B cell (primary cell): ENCODE measurements at regions not wholly inside any gene's neighbourhood (a gene's known extent, or its start where the extent isn't known, plus 50 kb on each side); places are given as distances from the start of the nearest gene placed in this dataset.
A peak's percentile ranks its signal among the peaks of the same experiment; 100 is the strongest.

Source experiments
- ATAC-seq: fragments of 200-7000 bp; cut with Tn5 transposase; one replicate; pipeline ENCODE4 v1.10.0; 2021; ENCODE audit warnings: low read depth, mild to moderate bottlenecking, moderate number of reproducible peaks, moderate library complexity
- CTCF ChIA-PET: fragments of 350-600 bp; sonication (Branson Sonifier 250); formaldehyde crosslinking; loops from one replicate; lab custom pipeline; 2021; ENCODE audit warnings: antibody characterized with exemption, inconsistent platforms; lab: Charles Lee
- POLR2A ChIA-PET: fragments of 350-600 bp; sonication (Branson Sonifier 250); formaldehyde crosslinking; loops from one replicate; lab custom pipeline; 2021; ENCODE audit warnings: antibody characterized with exemption; lab: Charles Lee
- DNase-seq: peaks from one replicate; pipeline ENCODE4 v3.0.0; 2013
- H2AFZ ChIP-seq: 2 replicates; pipeline ENCODE4 v1.6.1; 2012; ENCODE audit warnings: mild to moderate bottlenecking, low read depth, low read length; ENCODE audit not compliant: insufficient read depth, poor library complexity, severe bottlenecking
- H3K27ac ChIP-seq, 2 donors: 1 replicate in 1 of 2; 2 replicates in 1 of 2; pipeline ENCODE4 v1.5.1; 2012 to 2013; ENCODE audit warnings: low read length in 2 of 2, mild to moderate bottlenecking in 2 of 2, moderate library complexity in 1 of 2
- H3K27me3 ChIP-seq, 4 experiments: fragments of 200-600 bp in 1 of 4; sonication (generic) in 1 of 4; replicated peaks in 1 of 4; 1 replicate in 2 of 4; 2 replicates in 2 of 4; pipeline versions ENCODE4 v1.6.1 to v1.7.0; 2013 to 2016; ENCODE audit warnings: low read length in 3 of 4, mild to moderate bottlenecking in 2 of 4, mixed read lengths in 1 of 4, moderate library complexity in 1 of 4; ENCODE audit not compliant: insufficient read depth in 4 of 4, control insufficient read depth in 3 of 4; ENCODE audit errors: control extremely low read depth in 1 of 4
- H3K36me3 ChIP-seq, 2 experiments: replicated peaks in 1 of 2; 1 replicate in 1 of 2; 2 replicates in 1 of 2; pipeline versions ENCODE4 v1.6.1 to v1.7.1; 2013; ENCODE audit warnings: low read length in 1 of 2; ENCODE audit not compliant: insufficient read depth in 2 of 2, control insufficient read depth in 1 of 2; ENCODE audit errors: control extremely low read depth in 1 of 2, extremely low read depth in 1 of 2
- H3K4me1 ChIP-seq, 2 donors: fragments of 200-600 bp in 1 of 2; sonication (generic) in 1 of 2; 1 replicate in 1 of 2; 2 replicates in 1 of 2; pipeline versions ENCODE4 v1.5.1 to v1.6.1; 2013 to 2017; ENCODE audit warnings: low read length in 2 of 2; ENCODE audit not compliant: control insufficient read depth in 2 of 2, insufficient read depth in 2 of 2
- H3K4me2 ChIP-seq: replicated peaks from 2 replicates; pipeline ENCODE3; 2012; ENCODE audit warnings: mild to moderate bottlenecking, low read depth, low read length; ENCODE audit not compliant: poor library complexity, severe bottlenecking
- H3K4me3 ChIP-seq, 5 experiments: fragments of 200-600 bp in 1 of 5; sonication (generic) in 1 of 5; 1 replicate in 3 of 5; 2 replicates in 2 of 5; pipeline versions ENCODE4 v1.5.1 to v1.7.0; 2011 to 2016; ENCODE audit warnings: low read length in 4 of 5, mild to moderate bottlenecking in 4 of 5, low read depth in 2 of 5, control low read depth in 1 of 5, moderate library complexity in 1 of 5; ENCODE audit not compliant: insufficient read depth in 1 of 5; ENCODE audit errors: control extremely low read depth in 1 of 5, extremely low read depth in 1 of 5
- H3K79me2 ChIP-seq: fragments of 200-600 bp; sonication (generic); one replicate; pipeline ENCODE4 v1.6.0; 2016; ENCODE audit warnings: low read length; ENCODE audit not compliant: control insufficient read depth, insufficient read depth
- H3K9ac ChIP-seq: fragments of 200-600 bp; sonication (generic); 2 replicates; pipeline ENCODE4 v1.6.1; 2017; ENCODE audit warnings: mild to moderate bottlenecking, low read length, moderate library complexity
- H3K9me3 ChIP-seq, 3 donors: one replicate each; pipeline versions ENCODE4 v1.6.1 to v1.7.1; 2013; ENCODE audit warnings: low read length in 2 of 3; ENCODE audit not compliant: control insufficient read depth in 2 of 3, insufficient read depth in 1 of 3; ENCODE audit errors: control extremely low read depth in 1 of 3
- H4K20me1 ChIP-seq: 2 replicates; pipeline ENCODE4 v1.6.0; 2012; ENCODE audit warnings: mild to moderate bottlenecking, low read length; ENCODE audit not compliant: insufficient read depth, control insufficient read depth, poor library complexity, severe bottlenecking
- H3K27ac Mint-ChIP-seq: one replicate; pipeline ENCODE4 v1.8.0; 2021; ENCODE audit warnings: mixed read lengths
- H3K27me3 Mint-ChIP-seq: one replicate; pipeline ENCODE4 v1.8.0; 2021; ENCODE audit warnings: mixed read lengths
- H3K4me1 Mint-ChIP-seq: one replicate; pipeline ENCODE4 v1.8.0; 2021; ENCODE audit warnings: mixed read lengths
- H3K4me3 Mint-ChIP-seq: one replicate; pipeline ENCODE4 v1.8.0; 2021; ENCODE audit warnings: mixed read lengths
- H3K9me3 Mint-ChIP-seq: one replicate; pipeline ENCODE4 v1.8.0; 2022; ENCODE audit warnings: mixed read lengths; ENCODE audit not compliant: insufficient read depth
- EZH2 ChIP-seq: IDR thresholded peaks from 2 replicates; pipeline ENCODE4 v1.6.1; 2012; ENCODE audit warnings: borderline replicate concordance, low read depth, mild to moderate bottlenecking, moderate library complexity, low read length; ENCODE audit not compliant: insufficient read depth, poor library complexity, severe bottlenecking
- WGBS: methylation state at CpG from one replicate; pipeline ENCODE4 v1.1.5; 2013; ENCODE audit warnings: missing lambda C conversion rate; ENCODE audit not compliant: insufficient coverage; 5-methylcytosine and 5-hydroxymethylcytosine counted together
- intact Hi-C: fragments of 100-400 bp; cut with micrococcal nuclease; formaldehyde crosslinking; loops from one replicate; pipeline ENCODE4 v1.10.0; 2022
- TF ChIP-seq, protein P1 (sequence below): fragments of 200-600 bp; IDR thresholded peaks from one replicate; pipeline ENCODE4 v1.8.0; 2022; ENCODE audit warnings: antibody characterized with exemption, mild to moderate bottlenecking

DNA sequence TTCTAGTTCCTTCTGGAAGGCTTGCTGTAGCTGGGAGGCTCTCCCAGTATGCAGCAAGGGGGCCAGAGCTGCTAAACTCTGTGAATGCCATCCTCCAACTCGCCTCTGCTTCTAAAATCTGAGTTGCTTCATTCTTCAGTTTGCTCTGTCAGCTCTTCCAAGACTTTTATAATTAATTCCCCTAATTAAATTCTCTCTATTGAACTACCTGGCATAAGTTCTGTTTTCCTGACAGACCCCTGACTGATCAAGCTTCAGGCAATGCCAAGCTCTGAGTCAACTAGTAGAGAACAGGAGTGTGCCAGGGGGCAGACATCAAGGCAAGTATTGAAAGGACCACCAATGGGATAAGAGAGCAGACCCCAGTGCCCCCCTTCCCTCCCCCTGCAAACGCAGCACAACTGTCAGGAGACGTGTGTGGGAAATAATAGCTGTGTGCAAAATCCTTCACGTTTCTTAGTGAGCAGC is 109.3 kb upstream of the TAB2 start:
- DNase-seq (no peak), ATAC-seq (no peak)
- Mint-ChIP-seq H3K27ac (no peak overlapping the region), H3K4me1 (peaks cover 20% of the 10 kb centered on the region), H3K9me3 (no peaks in the 10 kb centered on the region), H3K27me3 (no peaks in the 10 kb centered on the region), H3K4me3 (no peak overlapping the region)
- Histone ChIP-seq H4K20me1 (no peaks in the 10 kb centered on the region), H3K4me2 (no peak overlapping the region), H3K4me1 (peaks cover 25 to 28% of the 10 kb centered on the region in 2 donors), H3K4me3 (no peak overlapping the region), H3K27me3 (no peaks in the 10 kb centered on the region), H3K9ac (no peak overlapping the region), H2AFZ (no peak overlapping the region), H3K9me3 (no peaks in the 10 kb centered on the region), H3K79me2 (no peaks in the 10 kb centered on the region), H3K36me3 (no peaks in the 10 kb centered on the region), H3K27ac (no peak overlapping the region)
- ChIA-PET CTCF (interaction anchor here (1.2 kb wide), 1 partner anchor 18 kb away, joined by 3 read pairs; no protein-coding TSS in a partner anchor), POLR2A (no interaction called here)
- 92% methylated on average over 1 of the region's 4 CpGs for WGBS
- intact Hi-C loops: no loop called here
- TF ChIP-seq, protein P1, sequence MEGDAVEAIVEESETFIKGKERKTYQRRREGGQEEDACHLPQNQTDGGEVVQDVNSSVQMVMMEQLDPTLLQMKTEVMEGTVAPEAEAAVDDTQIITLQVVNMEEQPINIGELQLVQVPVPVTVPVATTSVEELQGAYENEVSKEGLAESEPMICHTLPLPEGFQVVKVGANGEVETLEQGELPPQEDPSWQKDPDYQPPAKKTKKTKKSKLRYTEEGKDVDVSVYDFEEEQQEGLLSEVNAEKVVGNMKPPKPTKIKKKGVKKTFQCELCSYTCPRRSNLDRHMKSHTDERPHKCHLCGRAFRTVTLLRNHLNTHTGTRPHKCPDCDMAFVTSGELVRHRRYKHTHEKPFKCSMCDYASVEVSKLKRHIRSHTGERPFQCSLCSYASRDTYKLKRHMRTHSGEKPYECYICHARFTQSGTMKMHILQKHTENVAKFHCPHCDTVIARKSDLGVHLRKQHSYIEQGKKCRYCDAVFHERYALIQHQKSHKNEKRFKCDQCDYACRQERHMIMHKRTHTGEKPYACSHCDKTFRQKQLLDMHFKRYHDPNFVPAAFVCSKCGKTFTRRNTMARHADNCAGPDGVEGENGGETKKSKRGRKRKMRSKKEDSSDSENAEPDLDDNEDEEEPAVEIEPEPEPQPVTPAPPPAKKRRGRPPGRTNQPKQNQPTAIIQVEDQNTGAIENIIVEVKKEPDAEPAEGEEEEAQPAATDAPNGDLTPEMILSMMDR: no peak
- TF ChIP-seq EZH2: no peak

- H3K4me2 ChIP-seq: peak overlapping the region; percentile 49
- no peaks in the 10 kb centered on the region for H3K27me3 Mint-ChIP-seq
- TF ChIP-seq, protein P1: no peak
- no peak for TF ChIP-seq EZH2
- no peaks in the 10 kb centered on the region for H3K9me3 Mint-ChIP-seq
- ATAC-seq (no peak), DNase-seq (no peak)
- H3K4me1 Mint-ChIP-seq: peaks cover 20% of the 10 kb centered on the region
- intact Hi-C loops: loop anchor here (5.0 kb wide), 1 partner anchor 37 kb away; no protein-coding TSS in a partner anchor
- H3K27me3 ChIP-seq: no peaks in the 10 kb centered on the region
- ChIA-PET CTCF (interaction anchor here (0.7 kb wide), 1 partner anchor 68 kb away, joined by 4 read pairs; no protein-coding TSS in a partner anchor), POLR2A (no interaction called here)
- H3K4me3 Mint-ChIP-seq: no peak overlapping the region
- peak overlapping the region; percentile 90 for H3K27ac Mint-ChIP-seq
- H2AFZ ChIP-seq: peak overlapping the region; percentile 57
- H3K9ac ChIP-seq: no peak overlapping the region
- WGBS: 50% methylated on average over 1 of the region's 2 CpGs
- H3K79me2 ChIP-seq: no peaks in the 10 kb centered on the region
- no peaks in the 10 kb centered on the region for H3K9me3 ChIP-seq
- no peaks in the 10 kb centered on the region for H4K20me1 ChIP-seq
- no peaks in the 10 kb centered on the region for H3K36me3 ChIP-seq
- no peak overlapping the region for H3K4me3 ChIP-seq
- peaks cover 28 to 32% of the 10 kb centered on the region in 2 donors for H3K4me1 ChIP-seq
- peak overlapping the region; percentile 38 to 77 for H3K27ac ChIP-seq
Observed at GRCh38 chr6:149209871-149210775, 107.4 kb upstream of the TAB2 start.
